Astrocyte (in vitro differentiated cells and primary cell): ENCODE measurements at regions not wholly inside any gene's neighbourhood (a gene's known extent, or its start where the extent isn't known, plus 50 kb on each side); places are given as distances from the start of the nearest gene placed in this dataset.
A peak's percentile ranks its signal among the peaks of the same experiment; 100 is the strongest.

Source experiments
- CTCF ChIP-seq: IDR thresholded peaks from 2 replicates; pipeline ENCODE4 v1.5.1; 2011; ENCODE audit warnings: low read depth, mild to moderate bottlenecking, inconsistent platforms, low read length, moderate library complexity; ENCODE audit not compliant: insufficient read depth
- EZH2 ChIP-seq: IDR thresholded peaks from 2 replicates; pipeline ENCODE4 v1.6.1; 2012; ENCODE audit warnings: mild to moderate bottlenecking, low read length, inconsistent platforms; ENCODE audit not compliant: insufficient read depth

GRCh38 chr5:8954801-8955200 is 591.1 kb downstream of the SEMA5A start:
- peak; percentile 18 for TF ChIP-seq CTCF
- TF ChIP-seq EZH2 = no peak
